ENCODE measurements at regions not wholly inside any gene's neighbourhood (a gene's known extent, or its start where the extent isn't known, plus 50 kb on each side); places are given as distances from the start of the nearest gene placed in this dataset.

DNA sequence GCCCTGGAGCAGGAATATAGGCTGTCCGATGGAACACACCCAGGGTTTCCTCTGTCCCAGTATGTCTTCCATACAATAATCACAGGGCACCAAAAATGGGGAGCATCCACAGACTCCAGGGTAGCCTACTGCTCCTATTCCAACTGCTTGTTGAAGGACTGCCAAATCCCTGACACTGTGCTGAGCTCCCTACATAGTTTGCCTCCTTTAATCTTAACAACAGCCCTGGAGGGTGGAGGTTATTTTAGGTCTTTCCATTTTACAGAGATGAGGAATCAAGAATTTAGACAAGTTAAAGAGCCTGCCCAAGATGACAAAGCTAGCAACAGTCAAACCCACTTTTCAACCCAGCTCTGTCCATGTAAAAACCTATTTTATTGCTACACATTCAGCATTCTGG is 790.4 kb downstream of the DIAPH3 start:
- H3K4me1 ChIP-seq, result peaks cover 0 to 31% (median 26%) of the 10 kb centered on the region in 4 donors
- no peak overlapping the region for H3K27ac ChIP-seq (replicated peaks in 1 of 4)
- H3K27me3 ChIP-seq, result no peaks in the 10 kb centered on the region
- intact Hi-C loops (cut with DNase I), result no loop called here
- DNase-seq (ENCODE audit: extremely low spot score), result no peak
- no peak overlapping the region for H3K4me3 ChIP-seq
- WGBS, result 53% methylated on average over 1 of the region's 1 CpG
- no peaks in the 10 kb centered on the region for H3K9me3 ChIP-seq
- TF ChIP-seq POLR2A (IDR thresholded peaks at IDR 0.05; ENCODE audit: low read depth), result no peak
- TF ChIP-seq EP300 (IDR thresholded peaks at IDR 0.05), result no peak
- no peak for TF ChIP-seq CTCF (IDR thresholded peaks at IDR 0.05)
- no peak for TF ChIP-seq POLR2AphosphoS5 (IDR thresholded peaks at IDR 0.05)
- no peaks in the 10 kb centered on the region for H3K36me3 ChIP-seq

GRCh38 chr13:59374691-59375090 is 789.0 kb downstream of the DIAPH3 start:
- Histone ChIP-seq H3K4me1 (peaks cover 0 to 24% (median 18%) of the 10 kb centered on the region in 4 donors), H3K27me3 (no peaks in the 10 kb centered on the region), H3K9me3 (no peaks in the 10 kb centered on the region), H3K4me3 (no peak overlapping the region), H3K36me3 (no peaks in the 10 kb centered on the region), H3K27ac (replicated peaks in 1 of 4) (no peak overlapping the region)
- DNase-seq (ENCODE audit: extremely low spot score), result no peak
- WGBS, result 74% methylated on average over 3 of the region's 3 CpGs
- intact Hi-C loops (cut with DNase I), result no loop called here
- TF ChIP-seq EP300 (IDR thresholded peaks at IDR 0.05) (no peak), POLR2A (IDR thresholded peaks at IDR 0.05; ENCODE audit: low read depth) (no peak), POLR2AphosphoS5 (IDR thresholded peaks at IDR 0.05) (no peak), CTCF (IDR thresholded peaks at IDR 0.05) (no peak)

DNA sequence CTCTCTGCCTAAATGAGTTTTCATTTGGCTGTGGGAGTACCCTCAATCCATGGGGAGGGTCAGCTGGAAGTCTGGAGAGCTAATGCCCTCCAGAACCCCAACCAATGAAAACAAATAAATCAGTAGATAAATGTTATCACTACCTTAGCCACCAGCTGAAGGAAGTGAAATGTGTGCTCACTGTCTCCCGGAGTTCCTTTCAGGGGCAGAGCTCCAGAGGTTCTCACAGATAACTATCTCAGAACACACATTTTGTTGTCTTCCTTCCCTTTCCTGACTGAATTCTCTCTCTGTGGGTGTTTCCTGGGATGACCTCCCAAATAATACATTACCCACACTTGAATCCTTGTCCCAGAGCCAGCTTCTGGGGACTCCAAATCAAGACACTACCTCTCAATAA is 779.6 kb downstream of the DIAPH3 start:
- TF ChIP-seq EP300 (IDR thresholded peaks at IDR 0.05), result no peak
- no peak for TF ChIP-seq POLR2A (IDR thresholded peaks at IDR 0.05; ENCODE audit: low read depth)
- no peak for TF ChIP-seq CTCF (IDR thresholded peaks at IDR 0.05)
- TF ChIP-seq POLR2AphosphoS5 (IDR thresholded peaks at IDR 0.05), result no peak
- no peak for DNase-seq (ENCODE audit: extremely low spot score)
- Histone ChIP-seq H3K27ac (replicated peaks in 1 of 4) (no peak overlapping the region), H3K4me3 (no peak overlapping the region), H3K4me1 (no peaks in the 10 kb centered on the region), H3K9me3 (peaks cover 0 to 18% (median 4%) of the 10 kb centered on the region in 4 donors), H3K36me3 (no peaks in the 10 kb centered on the region), H3K27me3 (no peaks in the 10 kb centered on the region)
- WGBS, result 63% methylated on average over 1 of the region's 1 CpG
- intact Hi-C loops (cut with DNase I), result no loop called here

- H3K27me3 ChIP-seq, result no peaks in the 10 kb centered on the region
- H3K9me3 ChIP-seq, result peaks cover 0 to 10% (median 4%) of the 10 kb centered on the region in 4 donors
- no peak for DNase-seq (ENCODE audit: extremely low spot score)
- no peak for TF ChIP-seq POLR2A (IDR thresholded peaks at IDR 0.05; ENCODE audit: low read depth)
- TF ChIP-seq CTCF (IDR thresholded peaks at IDR 0.05), result peak; percentile 77 to 87 (median 80)
- peaks cover 5 to 10% (median 8%) of the 10 kb centered on the region in 4 donors for H3K4me1 ChIP-seq
- H3K27ac ChIP-seq (replicated peaks in 1 of 4), result no peak overlapping the region
- intact Hi-C loops (cut with DNase I), result loop anchor here (2.0 to 10.0 kb wide), 4 partner anchors 287 to 1033 kb away; no protein-coding TSS in a partner anchor
- 35% methylated on average over 2 of the region's 2 CpGs for WGBS
- no peak overlapping the region for H3K4me3 ChIP-seq
- H3K36me3 ChIP-seq, result no peaks in the 10 kb centered on the region
Observed at GRCh38 chr13:59391696-59392095, 772.0 kb downstream of the DIAPH3 start.

- DNase-seq (ENCODE audit: extremely low spot score), result no peak
- Histone ChIP-seq H3K4me1 (peaks cover 5 to 10% (median 8%) of the 10 kb centered on the region in 4 donors), H3K27me3 (no peaks in the 10 kb centered on the region), H3K9me3 (peaks cover 0 to 10% (median 4%) of the 10 kb centered on the region in 4 donors), H3K27ac (replicated peaks in 1 of 4) (no peak overlapping the region), H3K36me3 (no peaks in the 10 kb centered on the region), H3K4me3 (no peak overlapping the region)
- intact Hi-C loops (cut with DNase I), result loop anchor here (5.0 to 10.0 kb wide), 3 partner anchors 380 to 1032 kb away; no protein-coding TSS in a partner anchor
- TF ChIP-seq POLR2AphosphoS5 (IDR thresholded peaks at IDR 0.05) (no peak), POLR2A (IDR thresholded peaks at IDR 0.05; ENCODE audit: low read depth) (no peak), EP300 (IDR thresholded peaks at IDR 0.05) (no peak), CTCF (IDR thresholded peaks at IDR 0.05) (no peak)
Observed at GRCh38 chr13:59392328-59392727, 771.4 kb downstream of the DIAPH3 start.
